Brain microvascular endothelial cell (primary cell): ENCODE measurements at regions not wholly inside any gene's neighbourhood (a gene's known extent, or its start where the extent isn't known, plus 50 kb on each side); places are given as distances from the start of the nearest gene placed in this dataset.

ENCODE experiments used
- DNase-seq: peaks from one replicate; pipeline ENCODE4 v3.0.0-alpha.2; 2020
- H3K27ac ChIP-seq: fragments of 250-450 bp; sonication (Bioruptor Pico); 2 replicates; pipeline ENCODE4 v1.5.1; 2020; ENCODE audit warnings: mild to moderate bottlenecking, moderate library complexity
- H3K27me3 ChIP-seq: fragments of 250-450 bp; sonication (Bioruptor Pico); replicated peaks from 2 replicates; pipeline ENCODE4 v1.5.1; 2020; ENCODE audit warnings: mild to moderate bottlenecking
- H3K36me3 ChIP-seq: fragments of 250-450 bp; sonication (Bioruptor Pico); replicated peaks from 2 replicates; pipeline ENCODE4 v1.5.1; 2020; ENCODE audit warnings: mild to moderate bottlenecking
- H3K4me3 ChIP-seq: 2 replicates; pipeline ENCODE4 v1.5.1; 2011; ENCODE audit warnings: low read depth, mild to moderate bottlenecking, control low read depth, low read length, moderate library complexity
- CTCF ChIP-seq: IDR thresholded peaks from 2 replicates; pipeline ENCODE4 v1.5.1; 2011; ENCODE audit warnings: low read depth, mild to moderate bottlenecking, moderate library complexity, low read length, control low read depth, inconsistent platforms; ENCODE audit errors: missing control alignments
- in situ Hi-C: cut with HindIII; loops from 2 replicates; pipeline ENCODE4 v1.10.0; 2017; ENCODE audit warnings: low sequenced_read_pairs, low pct_ligation_motif_present

DNA sequence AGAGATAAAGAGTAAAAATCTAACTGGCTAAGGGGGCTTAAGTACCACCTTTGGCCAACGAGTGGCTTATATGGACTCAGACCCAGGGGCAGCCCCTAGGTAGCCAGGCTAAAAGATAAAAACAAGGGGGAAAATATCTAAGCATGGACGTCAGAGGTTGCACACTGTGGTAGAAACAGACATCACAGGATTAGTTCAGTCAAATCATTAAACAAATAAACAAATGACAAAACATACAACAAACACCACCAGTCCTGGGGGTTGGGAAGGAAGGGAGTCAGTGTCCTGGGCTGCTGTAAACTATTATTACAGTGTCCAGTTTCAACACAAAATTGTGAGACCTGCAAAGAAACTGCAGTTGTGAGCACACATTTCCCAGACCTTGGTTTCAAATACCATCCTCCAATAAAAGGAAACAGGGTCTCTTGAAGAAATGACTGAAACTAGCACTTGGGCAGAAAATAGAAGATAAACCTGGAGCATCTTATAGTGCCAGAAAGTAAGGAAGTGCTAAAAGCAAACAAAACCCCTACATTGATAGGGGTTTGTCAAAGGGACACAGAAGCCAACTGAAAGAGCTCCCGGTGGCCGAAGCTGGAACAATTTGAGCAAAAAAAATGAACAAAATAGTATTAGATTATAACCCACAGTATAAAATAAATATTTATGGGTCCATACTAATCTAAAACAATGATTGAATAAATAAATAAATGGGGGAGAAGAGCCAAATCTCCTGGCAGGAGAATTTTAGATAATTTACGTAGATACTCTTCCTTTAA is 154.8 kb upstream of the KLF7 start:
- no peak for DNase-seq
- TF ChIP-seq CTCF: peak; percentile 45
- Histone ChIP-seq H3K4me3 (no peak overlapping the region), H3K27me3 (no peaks in the 10 kb centered on the region), H3K27ac (no peak overlapping the region), H3K36me3 (no peaks in the 10 kb centered on the region)
- in situ Hi-C loops: no loop called here

- Histone ChIP-seq H3K27ac (no peak overlapping the region), H3K36me3 (no peaks in the 10 kb centered on the region), H3K4me3 (no peak overlapping the region), H3K27me3 (no peaks in the 10 kb centered on the region)
- in situ Hi-C loops: no loop called here
- TF ChIP-seq CTCF: no peak
- no peak for DNase-seq
These were observed 155.8 kb upstream of the KLF7 start for GRCh38 chr2:207321514-207321913.

- no peak overlapping the region for H3K27ac ChIP-seq
- TF ChIP-seq CTCF: no peak
- DNase-seq: no peak
- H3K36me3 ChIP-seq: no peaks in the 10 kb centered on the region
- in situ Hi-C loops: no loop called here
- no peak overlapping the region for H3K4me3 ChIP-seq
- H3K27me3 ChIP-seq: no peaks in the 10 kb centered on the region
These were observed 158.3 kb upstream of the KLF7 start for GRCh38 chr2:207324001-207324400.

- Histone ChIP-seq H3K27ac (no peak overlapping the region), H3K27me3 (no peaks in the 10 kb centered on the region), H3K4me3 (no peak overlapping the region), H3K36me3 (no peaks in the 10 kb centered on the region)
- no peak for TF ChIP-seq CTCF
- DNase-seq: no peak
- in situ Hi-C loops: no loop called here
These were observed 161.8 kb upstream of the KLF7 start for GRCh38 chr2:207327513-207327912.

- TF ChIP-seq CTCF: no peak
- DNase-seq: no peak
- Histone ChIP-seq H3K27ac (no peak overlapping the region), H3K27me3 (no peaks in the 10 kb centered on the region), H3K4me3 (no peak overlapping the region), H3K36me3 (no peaks in the 10 kb centered on the region)
- in situ Hi-C loops: no loop called here
These were observed 163.2 kb upstream of the KLF7 start for GRCh38 chr2:207328944-207329386.

- DNase-seq: peak; percentile 96
These were observed 165.2 kb upstream of the KLF7 start for GRCh38 chr2:207330912-207331311.

More at GRCh38 chr2:207330912-207331311, 165.2 kb upstream of the KLF7 start:
- Histone ChIP-seq H3K27ac (peak overlapping the region; percentile 73), H3K27me3 (no peaks in the 10 kb centered on the region), H3K36me3 (no peaks in the 10 kb centered on the region), H3K4me3 (no peak overlapping the region)
- no peak for TF ChIP-seq CTCF
- in situ Hi-C loops: no loop called here
